Fibroblast of lung (primary cell): ENCODE measurements at regions not wholly inside any gene's neighbourhood (a gene's known extent, or its start where the extent isn't known, plus 50 kb on each side); places are given as distances from the start of the nearest gene placed in this dataset.
"Not testable (repeated sequence)": the region's sequence is repeated elsewhere in the genome, so short reads cannot be mapped to it uniquely, and the experiment has no call there.

Experiments used
- DNase-seq, 2 donors: peaks; one replicate each; pipeline versions ENCODE4 v3.0.0 to v3.0.0-alpha.2; 2010; ENCODE audit warnings: low read depth in 2 of 2
- H2AFZ ChIP-seq: 2 replicates; pipeline ENCODE4 v1.5.1; 2012; ENCODE audit warnings: low read length, control low read depth, inconsistent platforms
- H3K27ac ChIP-seq: 2 replicates; pipeline ENCODE4 v1.5.1; 2011; ENCODE audit warnings: low read length, control low read depth; ENCODE audit not compliant: insufficient read depth
- H3K27me3 ChIP-seq: 2 replicates; pipeline ENCODE4 v1.5.1; 2011; ENCODE audit warnings: mild to moderate bottlenecking, low read length; ENCODE audit not compliant: control insufficient read depth, insufficient read depth
- H3K36me3 ChIP-seq: 2 replicates; pipeline ENCODE4 v1.5.1; 2011; ENCODE audit warnings: low read length; ENCODE audit not compliant: control insufficient read depth, insufficient read depth
- H3K4me1 ChIP-seq: 2 replicates; pipeline ENCODE4 v1.5.1; 2011; ENCODE audit warnings: low read length; ENCODE audit not compliant: control insufficient read depth, insufficient read depth; ENCODE audit errors: extremely low read depth
- H3K4me2 ChIP-seq: 2 replicates; pipeline ENCODE4 v1.5.1; 2011; ENCODE audit warnings: low read length, control low read depth; ENCODE audit not compliant: insufficient read depth; ENCODE audit errors: extremely low read depth
- H3K4me3 ChIP-seq, 4 experiments: fragments of 200-600 bp in 1 of 4; sonication (generic) in 1 of 4; replicated peaks in 1 of 4; 2 replicates each; pipeline ENCODE4 v1.5.1; 2011 to 2016; ENCODE audit warnings: low read length in 4 of 4, low read depth in 3 of 4, mild to moderate bottlenecking in 3 of 4, control low read depth in 2 of 4, inconsistent platforms in 1 of 4, mixed read lengths in 1 of 4; ENCODE audit not compliant: insufficient read depth in 1 of 4; ENCODE audit errors: control extremely low read depth in 1 of 4
- H3K79me2 ChIP-seq: 2 replicates; pipeline ENCODE4 v1.5.1; 2012; ENCODE audit warnings: mild to moderate bottlenecking, low read length, inconsistent platforms; ENCODE audit not compliant: control insufficient read depth, insufficient read depth
- H3K9ac ChIP-seq: 2 replicates; pipeline ENCODE4 v1.5.1; 2011; ENCODE audit warnings: mild to moderate bottlenecking, low read length, control low read depth; ENCODE audit not compliant: insufficient read depth
- H3K9me3 ChIP-seq: 2 replicates; pipeline ENCODE4 v1.5.1; 2012; ENCODE audit warnings: low read depth, low read length; ENCODE audit not compliant: control insufficient read depth, insufficient read depth
- H4K20me1 ChIP-seq: 2 replicates; pipeline ENCODE4 v1.5.1; 2011; ENCODE audit warnings: low read length; ENCODE audit not compliant: control insufficient read depth, insufficient read depth; ENCODE audit errors: extremely low read depth
- CTCF ChIP-seq, 2 donors: IDR thresholded peaks in 1 of 2; conservative IDR thresholded peaks in 1 of 2; 1 replicate in 1 of 2; 2 replicates in 1 of 2; pipeline ENCODE4 v1.5.1; 2011 to 2012; ENCODE audit warnings: low read length in 2 of 2, control low read depth in 1 of 2, inconsistent platforms in 1 of 2, low read depth in 1 of 2, mild to moderate bottlenecking in 1 of 2
- EZH2 ChIP-seq: IDR thresholded peaks from 2 replicates; pipeline ENCODE4 v1.5.1; 2012; ENCODE audit warnings: low read length, control low read depth, mild to moderate bottlenecking; ENCODE audit errors: missing control alignments

GRCh38 chr14:28308734-28309133 is 457.9 kb upstream of the FOXG1 start:
- no peak overlapping the region for H3K27ac ChIP-seq
- no peak overlapping the region for H3K9ac ChIP-seq
- DNase-seq, result peak; percentile 15 to 97
- TF ChIP-seq CTCF (conservative IDR thresholded peaks at IDR 0.05 in 1 of 2, IDR thresholded peaks at IDR 0.05 in 1 of 2; ENCODE audit: low read depth in 1 of 2, low read length in 2 of 2) (no peak), EZH2 (no peak)
- no peaks in the 10 kb centered on the region for H3K27me3 ChIP-seq
- no peaks in the 10 kb centered on the region for H3K4me1 ChIP-seq
- no peak overlapping the region for H3K4me3 ChIP-seq
- no peak overlapping the region for H2AFZ ChIP-seq
- no peaks in the 10 kb centered on the region for H3K79me2 ChIP-seq
- H3K4me2 ChIP-seq, result no peak overlapping the region
- no peaks in the 10 kb centered on the region for H4K20me1 ChIP-seq
- no peaks in the 10 kb centered on the region for H3K9me3 ChIP-seq
- H3K36me3 ChIP-seq, result no peaks in the 10 kb centered on the region

GRCh38 chr14:28317890-28318675 is 448.5 kb upstream of the FOXG1 start:
- not testable (repeated sequence) for H3K27me3 ChIP-seq, H3K9me3 ChIP-seq, H3K36me3 ChIP-seq, H3K4me3 ChIP-seq, H3K4me1 ChIP-seq, H2AFZ ChIP-seq, DNase-seq, H3K79me2 ChIP-seq, H3K27ac ChIP-seq, H3K9ac ChIP-seq, H4K20me1 ChIP-seq, H3K4me2 ChIP-seq

- TF ChIP-seq CTCF (conservative IDR thresholded peaks at IDR 0.05 in 1 of 2, IDR thresholded peaks at IDR 0.05 in 1 of 2; ENCODE audit: low read depth in 1 of 2, low read length in 2 of 2) (no peak), EZH2 (no peak)
- H3K79me2 ChIP-seq, result no peaks in the 10 kb centered on the region
- no peaks in the 10 kb centered on the region for H3K27me3 ChIP-seq
- DNase-seq, result peak in 1 of 2 donors; percentile 71
- H2AFZ ChIP-seq, result no peak overlapping the region
- H3K27ac ChIP-seq, result no peak overlapping the region
- no peaks in the 10 kb centered on the region for H3K4me1 ChIP-seq
- no peaks in the 10 kb centered on the region for H3K9me3 ChIP-seq
- no peaks in the 10 kb centered on the region for H3K36me3 ChIP-seq
- no peak overlapping the region for H3K4me3 ChIP-seq
- no peak overlapping the region for H3K4me2 ChIP-seq
- H3K9ac ChIP-seq, result no peak overlapping the region
- H4K20me1 ChIP-seq, result no peaks in the 10 kb centered on the region
These were observed 444.9 kb upstream of the FOXG1 start for GRCh38 chr14:28321475-28322244.
